Ishikawa (cell line): ENCODE measurements at regions not wholly inside any gene's neighbourhood (a gene's known extent, or its start where the extent isn't known, plus 50 kb on each side); places are given as distances from the start of the nearest gene placed in this dataset.

Experiments used
- CEBPB ChIP-seq: IDR thresholded peaks from 2 replicates; pipeline ENCODE4 v1.6.1; 2012
- CREB1 ChIP-seq: IDR thresholded peaks from 2 replicates; pipeline ENCODE4 v1.6.1; 2012; ENCODE audit warnings: low read depth
- EGR1 ChIP-seq: IDR thresholded peaks from 2 replicates; pipeline ENCODE4 v1.6.1; 2012
- EP300 ChIP-seq: IDR thresholded peaks from 2 replicates; pipeline ENCODE4 v1.6.1; 2012; ENCODE audit warnings: borderline replicate concordance
- FOXM1 ChIP-seq: IDR thresholded peaks from 2 replicates; pipeline ENCODE4 v1.6.1; 2012; ENCODE audit warnings: low read depth, borderline replicate concordance
- MAX ChIP-seq: IDR thresholded peaks from 2 replicates; pipeline ENCODE4 v1.6.1; 2012
- NFIC ChIP-seq: IDR thresholded peaks from 2 replicates; pipeline ENCODE4 v1.6.1; 2012
- RAD21 ChIP-seq: IDR thresholded peaks from 2 replicates; pipeline ENCODE4 v1.6.1; 2012; ENCODE audit warnings: low read depth
- REST ChIP-seq: IDR thresholded peaks from 2 replicates; pipeline ENCODE4 v1.6.1; 2012; ENCODE audit warnings: low read depth, mild to moderate bottlenecking
- TAF1 ChIP-seq: IDR thresholded peaks from 2 replicates; pipeline ENCODE4 v1.6.1; 2012; ENCODE audit warnings: low read depth, mild to moderate bottlenecking
- TCF12 ChIP-seq: IDR thresholded peaks from 2 replicates; pipeline ENCODE4 v1.6.1; 2012; ENCODE audit warnings: low read depth
- TEAD4 ChIP-seq: IDR thresholded peaks from 2 replicates; pipeline ENCODE4 v1.6.1; 2012
- USF1 ChIP-seq: IDR thresholded peaks from 2 replicates; pipeline ENCODE4 v1.6.1; 2012
- YY1 ChIP-seq: IDR thresholded peaks from 2 replicates; pipeline ENCODE4 v1.6.1; 2012; ENCODE audit warnings: low read depth
- ZBTB7A ChIP-seq: IDR thresholded peaks from 2 replicates; pipeline ENCODE4 v1.6.1; 2012; ENCODE audit warnings: low read depth

- TF ChIP-seq TEAD4 (no peak), RAD21 (no peak), EP300 (no peak), REST (no peak), MAX (no peak), ZBTB7A (no peak), FOXM1 (no peak), NFIC (no peak), YY1 (no peak), CEBPB (no peak), USF1 (no peak), TCF12 (no peak), CREB1 (no peak), EGR1 (no peak), TAF1 (no peak)
Measured at GRCh38 chr11:113526521-113526920, 51.3 kb upstream of the DRD2 start.
